GM12873 (cell line): ENCODE measurements at regions not wholly inside any gene's neighbourhood (a gene's known extent, or its start where the extent isn't known, plus 50 kb on each side); places are given as distances from the start of the nearest gene placed in this dataset.

Source experiments
- TF ChIP-seq, protein P1 (sequence below): IDR thresholded peaks from 2 replicates; pipeline ENCODE4 v1.5.1; 2012; ENCODE audit warnings: low read depth, mild to moderate bottlenecking, moderate library complexity, low read length, control low read depth; ENCODE audit not compliant: insufficient read depth; ENCODE audit errors: missing control alignments

DNA sequence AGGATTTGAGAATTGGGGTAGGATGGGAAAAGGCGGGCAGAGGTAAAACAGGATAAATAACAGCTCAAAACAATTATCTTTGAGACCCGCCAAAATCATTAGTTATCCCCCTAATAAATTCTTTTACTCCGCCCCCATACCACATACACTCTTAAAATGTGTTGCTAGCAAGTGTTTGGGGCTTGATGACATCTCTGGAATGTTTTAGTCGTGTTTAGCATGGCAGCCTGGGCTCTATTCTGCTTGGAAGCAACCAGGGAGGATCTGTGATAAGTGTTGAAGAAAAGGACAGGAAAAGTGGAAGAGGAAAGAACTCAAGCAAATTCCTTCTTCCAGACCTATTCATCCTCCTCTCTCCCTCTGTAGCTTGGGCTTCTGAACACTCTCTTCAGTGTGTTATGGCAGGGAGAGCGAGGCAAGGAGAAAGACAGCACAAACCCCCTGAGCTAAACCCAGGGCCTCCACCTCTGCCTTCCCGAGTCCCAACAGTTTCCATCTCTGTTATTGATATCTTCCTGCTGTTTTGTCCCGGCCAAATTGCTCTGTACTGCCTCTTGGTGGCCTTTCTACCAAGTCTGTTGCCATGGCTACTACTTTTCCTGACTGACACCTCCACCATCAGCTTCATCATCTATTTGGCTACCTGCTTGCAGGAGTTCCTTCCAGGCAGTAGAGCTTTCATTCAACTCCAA is 135.8 kb downstream of the RPL22L1 start:
- TF ChIP-seq, protein P1, sequence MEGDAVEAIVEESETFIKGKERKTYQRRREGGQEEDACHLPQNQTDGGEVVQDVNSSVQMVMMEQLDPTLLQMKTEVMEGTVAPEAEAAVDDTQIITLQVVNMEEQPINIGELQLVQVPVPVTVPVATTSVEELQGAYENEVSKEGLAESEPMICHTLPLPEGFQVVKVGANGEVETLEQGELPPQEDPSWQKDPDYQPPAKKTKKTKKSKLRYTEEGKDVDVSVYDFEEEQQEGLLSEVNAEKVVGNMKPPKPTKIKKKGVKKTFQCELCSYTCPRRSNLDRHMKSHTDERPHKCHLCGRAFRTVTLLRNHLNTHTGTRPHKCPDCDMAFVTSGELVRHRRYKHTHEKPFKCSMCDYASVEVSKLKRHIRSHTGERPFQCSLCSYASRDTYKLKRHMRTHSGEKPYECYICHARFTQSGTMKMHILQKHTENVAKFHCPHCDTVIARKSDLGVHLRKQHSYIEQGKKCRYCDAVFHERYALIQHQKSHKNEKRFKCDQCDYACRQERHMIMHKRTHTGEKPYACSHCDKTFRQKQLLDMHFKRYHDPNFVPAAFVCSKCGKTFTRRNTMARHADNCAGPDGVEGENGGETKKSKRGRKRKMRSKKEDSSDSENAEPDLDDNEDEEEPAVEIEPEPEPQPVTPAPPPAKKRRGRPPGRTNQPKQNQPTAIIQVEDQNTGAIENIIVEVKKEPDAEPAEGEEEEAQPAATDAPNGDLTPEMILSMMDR, result no peak

DNA sequence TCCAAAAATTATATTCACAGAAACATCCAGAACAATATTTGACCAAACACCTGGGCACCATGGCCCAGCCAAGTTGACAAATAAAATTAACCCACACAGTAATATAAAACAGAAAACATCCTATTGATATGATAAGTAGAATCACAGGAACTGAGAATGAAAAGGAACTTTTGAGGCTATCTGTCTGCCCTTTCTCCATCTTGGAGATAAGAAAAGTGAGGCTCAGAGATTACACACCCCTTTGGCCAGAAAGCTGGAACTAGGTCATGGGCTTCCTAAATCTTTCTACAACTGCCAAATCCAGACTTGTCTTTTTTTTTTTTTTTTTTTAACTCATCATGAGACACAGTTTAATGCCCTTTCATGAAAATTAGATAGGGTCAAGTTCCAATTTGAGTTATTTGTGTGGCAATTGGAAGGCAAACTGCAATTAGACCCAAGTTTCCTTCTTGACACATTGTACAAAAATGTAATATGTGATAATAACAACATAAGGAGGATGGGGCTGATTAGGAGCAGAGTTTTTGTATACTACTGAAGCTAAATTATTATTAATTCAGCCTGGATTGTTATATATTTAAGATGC is 137.2 kb downstream of the RPL22L1 start:
- TF ChIP-seq, protein P1, result no peak

DNA sequence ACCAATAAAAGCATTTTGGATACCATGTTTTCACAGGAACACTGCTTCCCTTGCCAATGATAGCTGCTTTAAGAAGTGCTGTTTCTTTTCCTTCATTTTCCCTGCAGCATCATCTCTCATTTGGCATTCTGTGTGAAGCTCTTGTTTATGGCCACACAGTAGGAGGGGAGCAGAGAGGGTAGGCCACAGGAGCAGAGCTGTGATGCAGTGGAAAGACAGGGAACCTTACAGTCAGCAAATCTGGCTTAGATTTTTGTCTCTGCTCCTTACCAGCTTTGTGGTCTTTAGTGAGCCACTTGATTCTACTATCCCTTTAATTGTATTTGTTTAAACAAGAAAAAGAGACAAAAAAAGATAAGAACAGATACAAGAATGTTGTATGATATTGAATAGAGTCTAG is 138.7 kb downstream of the RPL22L1 start:
- TF ChIP-seq, protein P1, result no peak

DNA sequence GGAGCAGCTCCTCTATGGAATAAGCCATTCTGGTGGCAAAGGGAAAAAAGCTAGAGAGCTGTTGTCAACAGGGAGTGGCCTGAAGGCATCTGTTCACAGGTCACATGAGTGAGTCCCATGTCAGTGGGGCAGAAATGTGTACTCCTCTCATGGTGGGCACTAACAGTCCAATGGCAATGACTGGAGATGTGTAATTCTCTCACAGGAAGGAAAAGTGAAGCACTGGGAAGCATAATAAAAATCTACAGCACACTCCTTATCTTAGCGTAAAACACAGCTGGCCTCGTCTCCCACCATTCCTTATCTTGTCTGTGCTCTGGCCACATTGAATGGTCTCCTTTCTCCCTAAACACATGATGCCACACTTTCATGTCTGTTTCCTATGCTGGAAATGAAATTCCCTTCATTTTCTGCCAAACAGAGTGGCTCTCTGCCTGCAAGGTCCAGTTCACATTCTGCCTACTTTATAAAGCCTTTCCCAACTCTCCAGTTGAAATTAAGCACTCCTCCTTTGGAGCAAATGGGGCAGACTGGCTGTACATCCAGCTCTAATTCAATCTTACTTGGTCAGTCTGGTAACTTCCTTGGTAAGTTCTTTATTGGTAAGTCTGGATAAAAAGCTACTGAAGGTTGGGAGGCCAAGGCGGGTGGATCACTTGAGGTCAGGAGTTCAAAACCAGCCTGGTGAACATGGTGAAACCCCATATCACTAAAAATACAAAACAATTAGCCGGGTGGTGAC is 139.8 kb downstream of the RPL22L1 start:
- TF ChIP-seq, protein P1, result no peak

DNA sequence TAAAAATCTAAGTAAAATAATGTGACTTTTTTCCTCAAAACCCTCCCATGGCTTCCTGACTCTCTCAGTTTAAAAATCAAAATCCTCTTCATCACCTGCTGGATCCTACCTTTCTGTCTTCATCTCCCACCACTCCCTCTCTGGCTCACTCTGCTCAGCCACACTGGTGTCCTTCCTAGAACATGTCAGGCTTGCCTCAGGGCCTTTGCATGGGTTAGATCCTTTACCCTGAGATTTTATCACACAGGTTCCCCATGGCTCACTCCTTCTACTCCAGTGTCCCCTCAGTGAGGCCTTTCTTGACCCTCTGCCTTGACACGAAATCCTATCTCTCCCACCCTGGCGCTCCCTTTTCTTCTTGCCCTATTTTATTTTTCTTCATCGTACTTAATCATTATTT is 141.8 kb downstream of the RPL22L1 start:
- TF ChIP-seq, protein P1, result no peak

DNA sequence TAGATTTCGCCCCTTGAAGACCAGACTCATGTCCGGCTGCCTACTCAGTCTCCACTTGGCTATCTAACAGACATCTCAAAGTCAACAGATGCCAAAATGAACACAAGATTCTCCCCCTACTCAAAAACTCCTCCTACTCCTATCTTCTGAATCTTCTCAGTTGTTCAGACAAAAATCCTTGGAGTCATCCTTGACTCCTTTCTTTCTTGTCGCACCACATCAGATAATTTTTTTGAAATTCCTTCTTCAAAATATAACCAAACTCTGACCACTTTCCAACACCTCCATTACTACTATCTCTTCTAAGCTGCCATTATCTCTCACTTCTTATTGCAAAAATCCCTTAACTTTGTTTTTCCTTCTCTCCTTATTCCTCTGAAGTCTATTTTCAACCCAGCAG is 141.9 kb upstream of the SLC7A14 start:
- TF ChIP-seq, protein P1, result no peak

DNA sequence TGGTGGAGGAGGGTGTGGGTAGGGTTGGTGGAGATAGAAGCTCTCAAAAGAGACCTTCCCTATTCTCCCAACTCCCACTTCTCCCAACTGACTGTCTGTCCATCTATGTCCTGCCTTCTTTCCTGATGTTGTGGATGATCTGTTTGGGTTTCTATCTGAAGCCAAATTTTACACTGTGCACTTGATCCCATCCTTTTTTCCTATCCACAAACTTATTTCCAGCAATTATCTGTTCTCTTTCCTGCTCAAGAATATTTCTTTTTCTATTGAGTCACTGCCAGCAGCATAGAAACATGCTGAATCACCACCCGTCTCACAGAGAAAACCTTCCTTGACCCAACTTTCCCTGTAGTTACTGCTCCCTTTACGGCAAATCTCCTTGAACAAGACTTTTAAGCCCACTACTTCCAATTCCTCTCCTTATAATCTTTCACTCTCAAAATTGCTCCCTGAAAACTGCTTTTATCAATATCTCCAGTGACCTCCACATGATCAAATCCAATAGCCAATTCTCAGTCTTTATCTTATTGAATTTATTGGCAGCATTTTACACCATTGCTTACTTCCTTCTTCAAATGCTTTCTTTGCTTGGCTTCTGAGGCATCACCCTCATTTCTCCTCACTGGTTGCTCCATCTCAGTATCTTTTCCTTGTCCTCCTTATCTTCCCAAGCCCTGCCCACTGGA is 141.2 kb upstream of the SLC7A14 start:
- TF ChIP-seq, protein P1, result no peak
